B cell (primary cell): ENCODE measurements at regions not wholly inside any gene's neighbourhood (a gene's known extent, or its start where the extent isn't known, plus 50 kb on each side); places are given as distances from the start of the nearest gene placed in this dataset.

Source experiments
- ATAC-seq: fragments of 200-7000 bp; cut with Tn5 transposase; one replicate; pipeline ENCODE4 v1.10.0; 2021; ENCODE audit warnings: low read depth, mild to moderate bottlenecking, moderate number of reproducible peaks, moderate library complexity
- CTCF ChIA-PET: fragments of 350-600 bp; sonication (Branson Sonifier 250); formaldehyde crosslinking; loops from one replicate; lab custom pipeline; 2021; ENCODE audit warnings: antibody characterized with exemption, inconsistent platforms; lab: Charles Lee
- POLR2A ChIA-PET: fragments of 350-600 bp; sonication (Branson Sonifier 250); formaldehyde crosslinking; loops from one replicate; lab custom pipeline; 2021; ENCODE audit warnings: antibody characterized with exemption; lab: Charles Lee
- DNase-seq: peaks from one replicate; pipeline ENCODE4 v3.0.0; 2013
- H2AFZ ChIP-seq: 2 replicates; pipeline ENCODE4 v1.6.1; 2012; ENCODE audit warnings: mild to moderate bottlenecking, low read depth, low read length; ENCODE audit not compliant: insufficient read depth, poor library complexity, severe bottlenecking
- H3K27ac ChIP-seq, 2 donors: 1 replicate in 1 of 2; 2 replicates in 1 of 2; pipeline ENCODE4 v1.5.1; 2012 to 2013; ENCODE audit warnings: low read length in 2 of 2, mild to moderate bottlenecking in 2 of 2, moderate library complexity in 1 of 2
- H3K27me3 ChIP-seq, 4 experiments: fragments of 200-600 bp in 1 of 4; sonication (generic) in 1 of 4; replicated peaks in 1 of 4; 1 replicate in 2 of 4; 2 replicates in 2 of 4; pipeline versions ENCODE4 v1.6.1 to v1.7.0; 2013 to 2016; ENCODE audit warnings: low read length in 3 of 4, mild to moderate bottlenecking in 2 of 4, mixed read lengths in 1 of 4, moderate library complexity in 1 of 4; ENCODE audit not compliant: insufficient read depth in 4 of 4, control insufficient read depth in 3 of 4; ENCODE audit errors: control extremely low read depth in 1 of 4
- H3K36me3 ChIP-seq, 2 experiments: replicated peaks in 1 of 2; 1 replicate in 1 of 2; 2 replicates in 1 of 2; pipeline versions ENCODE4 v1.6.1 to v1.7.1; 2013; ENCODE audit warnings: low read length in 1 of 2; ENCODE audit not compliant: insufficient read depth in 2 of 2, control insufficient read depth in 1 of 2; ENCODE audit errors: control extremely low read depth in 1 of 2, extremely low read depth in 1 of 2
- H3K4me1 ChIP-seq, 2 donors: fragments of 200-600 bp in 1 of 2; sonication (generic) in 1 of 2; 1 replicate in 1 of 2; 2 replicates in 1 of 2; pipeline versions ENCODE4 v1.5.1 to v1.6.1; 2013 to 2017; ENCODE audit warnings: low read length in 2 of 2; ENCODE audit not compliant: control insufficient read depth in 2 of 2, insufficient read depth in 2 of 2
- H3K4me2 ChIP-seq: replicated peaks from 2 replicates; pipeline ENCODE3; 2012; ENCODE audit warnings: mild to moderate bottlenecking, low read depth, low read length; ENCODE audit not compliant: poor library complexity, severe bottlenecking
- H3K4me3 ChIP-seq, 5 experiments: fragments of 200-600 bp in 1 of 5; sonication (generic) in 1 of 5; 1 replicate in 3 of 5; 2 replicates in 2 of 5; pipeline versions ENCODE4 v1.5.1 to v1.7.0; 2011 to 2016; ENCODE audit warnings: low read length in 4 of 5, mild to moderate bottlenecking in 4 of 5, low read depth in 2 of 5, control low read depth in 1 of 5, moderate library complexity in 1 of 5; ENCODE audit not compliant: insufficient read depth in 1 of 5; ENCODE audit errors: control extremely low read depth in 1 of 5, extremely low read depth in 1 of 5
- H3K79me2 ChIP-seq: fragments of 200-600 bp; sonication (generic); one replicate; pipeline ENCODE4 v1.6.0; 2016; ENCODE audit warnings: low read length; ENCODE audit not compliant: control insufficient read depth, insufficient read depth
- H3K9ac ChIP-seq: fragments of 200-600 bp; sonication (generic); 2 replicates; pipeline ENCODE4 v1.6.1; 2017; ENCODE audit warnings: mild to moderate bottlenecking, low read length, moderate library complexity
- H3K9me3 ChIP-seq, 3 donors: one replicate each; pipeline versions ENCODE4 v1.6.1 to v1.7.1; 2013; ENCODE audit warnings: low read length in 2 of 3; ENCODE audit not compliant: control insufficient read depth in 2 of 3, insufficient read depth in 1 of 3; ENCODE audit errors: control extremely low read depth in 1 of 3
- H4K20me1 ChIP-seq: 2 replicates; pipeline ENCODE4 v1.6.0; 2012; ENCODE audit warnings: mild to moderate bottlenecking, low read length; ENCODE audit not compliant: insufficient read depth, control insufficient read depth, poor library complexity, severe bottlenecking
- H3K27ac Mint-ChIP-seq: one replicate; pipeline ENCODE4 v1.8.0; 2021; ENCODE audit warnings: mixed read lengths
- H3K27me3 Mint-ChIP-seq: one replicate; pipeline ENCODE4 v1.8.0; 2021; ENCODE audit warnings: mixed read lengths
- H3K4me1 Mint-ChIP-seq: one replicate; pipeline ENCODE4 v1.8.0; 2021; ENCODE audit warnings: mixed read lengths
- H3K4me3 Mint-ChIP-seq: one replicate; pipeline ENCODE4 v1.8.0; 2021; ENCODE audit warnings: mixed read lengths
- H3K9me3 Mint-ChIP-seq: one replicate; pipeline ENCODE4 v1.8.0; 2022; ENCODE audit warnings: mixed read lengths; ENCODE audit not compliant: insufficient read depth
- EZH2 ChIP-seq: IDR thresholded peaks from 2 replicates; pipeline ENCODE4 v1.6.1; 2012; ENCODE audit warnings: borderline replicate concordance, low read depth, mild to moderate bottlenecking, moderate library complexity, low read length; ENCODE audit not compliant: insufficient read depth, poor library complexity, severe bottlenecking
- WGBS: methylation state at CpG from one replicate; pipeline ENCODE4 v1.1.5; 2013; ENCODE audit warnings: missing lambda C conversion rate; ENCODE audit not compliant: insufficient coverage; 5-methylcytosine and 5-hydroxymethylcytosine counted together
- intact Hi-C: fragments of 100-400 bp; cut with micrococcal nuclease; formaldehyde crosslinking; loops from one replicate; pipeline ENCODE4 v1.10.0; 2022
- TF ChIP-seq, protein P1 (sequence below): fragments of 200-600 bp; IDR thresholded peaks from one replicate; pipeline ENCODE4 v1.8.0; 2022; ENCODE audit warnings: antibody characterized with exemption, mild to moderate bottlenecking

DNA sequence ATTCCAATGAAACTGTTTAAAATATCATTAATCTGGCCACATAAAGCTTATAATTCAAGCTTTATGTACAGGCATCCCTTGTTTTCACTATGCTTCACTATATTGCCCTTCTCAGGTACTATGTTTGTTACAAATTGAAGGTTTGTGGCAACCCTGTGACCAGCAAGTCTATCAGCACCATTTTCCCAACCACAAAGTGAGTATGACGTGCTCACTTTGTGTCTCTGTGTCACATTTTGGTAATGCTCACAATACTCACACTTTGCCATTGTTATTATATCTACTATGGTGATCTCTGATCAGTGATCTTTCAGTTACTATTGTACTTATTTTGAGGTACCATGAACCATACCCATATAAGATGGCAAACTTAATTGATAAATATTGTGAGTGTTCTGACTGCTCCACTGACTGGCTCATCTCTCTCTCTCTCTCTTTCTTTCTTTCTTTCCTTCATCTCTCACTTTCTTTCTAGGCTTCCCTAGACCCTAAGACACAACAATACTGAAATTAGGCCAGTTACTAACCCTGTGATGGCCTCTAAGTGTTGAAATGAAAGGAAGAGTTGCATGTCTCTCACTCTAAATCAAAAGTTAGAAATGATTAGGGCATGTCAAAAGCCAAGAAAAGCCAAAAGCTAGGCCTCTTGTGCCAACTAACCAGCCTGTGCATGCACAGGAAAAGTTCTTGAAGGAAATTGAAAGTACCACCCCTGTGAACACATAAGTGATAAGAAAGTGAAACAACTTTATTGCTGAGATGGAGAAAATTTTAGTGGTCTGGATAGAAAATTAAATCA, 227.9 kb downstream of the BCAS1 start:
- intact Hi-C loops, result loop anchor here (2.0 kb wide), 1 partner anchor 16 kb away; no protein-coding TSS in a partner anchor
- H2AFZ ChIP-seq, result peak overlapping the region; percentile 60
- H3K27ac Mint-ChIP-seq, result peak overlapping the region; percentile 90
- H3K4me2 ChIP-seq, result peak overlapping the region; percentile 44
- ChIA-PET CTCF (interaction anchor here (0.8 to 1.9 kb wide), 9 partner anchors 12 to 107 kb away, joined by 3 to 6 read pairs (median 4); no protein-coding TSS in a partner anchor), POLR2A (interaction anchor here (0.7 to 1.2 kb wide), 3 partner anchors 30 to 92 kb away, joined by 4 to 7 read pairs (median 7); no protein-coding TSS in a partner anchor)
- no peaks in the 10 kb centered on the region for H3K9me3 ChIP-seq
- H3K4me3 ChIP-seq, result no peak overlapping the region
- TF ChIP-seq EZH2, result no peak
- TF ChIP-seq, protein P1, sequence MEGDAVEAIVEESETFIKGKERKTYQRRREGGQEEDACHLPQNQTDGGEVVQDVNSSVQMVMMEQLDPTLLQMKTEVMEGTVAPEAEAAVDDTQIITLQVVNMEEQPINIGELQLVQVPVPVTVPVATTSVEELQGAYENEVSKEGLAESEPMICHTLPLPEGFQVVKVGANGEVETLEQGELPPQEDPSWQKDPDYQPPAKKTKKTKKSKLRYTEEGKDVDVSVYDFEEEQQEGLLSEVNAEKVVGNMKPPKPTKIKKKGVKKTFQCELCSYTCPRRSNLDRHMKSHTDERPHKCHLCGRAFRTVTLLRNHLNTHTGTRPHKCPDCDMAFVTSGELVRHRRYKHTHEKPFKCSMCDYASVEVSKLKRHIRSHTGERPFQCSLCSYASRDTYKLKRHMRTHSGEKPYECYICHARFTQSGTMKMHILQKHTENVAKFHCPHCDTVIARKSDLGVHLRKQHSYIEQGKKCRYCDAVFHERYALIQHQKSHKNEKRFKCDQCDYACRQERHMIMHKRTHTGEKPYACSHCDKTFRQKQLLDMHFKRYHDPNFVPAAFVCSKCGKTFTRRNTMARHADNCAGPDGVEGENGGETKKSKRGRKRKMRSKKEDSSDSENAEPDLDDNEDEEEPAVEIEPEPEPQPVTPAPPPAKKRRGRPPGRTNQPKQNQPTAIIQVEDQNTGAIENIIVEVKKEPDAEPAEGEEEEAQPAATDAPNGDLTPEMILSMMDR, result no peak
- H3K27me3 Mint-ChIP-seq, result no peaks in the 10 kb centered on the region
- H3K79me2 ChIP-seq, result no peaks in the 10 kb centered on the region
- H3K4me3 Mint-ChIP-seq, result peak overlapping the region; percentile 10
- no peaks in the 10 kb centered on the region for H3K36me3 ChIP-seq
- peak overlapping the region; percentile 62 to 79 for H3K27ac ChIP-seq
- peak; percentile 52 for DNase-seq
- no peak for ATAC-seq
- H3K27me3 ChIP-seq, result no peaks in the 10 kb centered on the region
- peaks cover 60 to 66% of the 10 kb centered on the region in 2 donors for H3K4me1 ChIP-seq
- peaks cover 76% of the 10 kb centered on the region for H3K4me1 Mint-ChIP-seq
- H3K9ac ChIP-seq, result no peak overlapping the region
- no CpG with 5 or more reads among the region's 1 CpG for WGBS
- H3K9me3 Mint-ChIP-seq, result peaks cover 3% of the 10 kb centered on the region
- H4K20me1 ChIP-seq, result no peaks in the 10 kb centered on the region

DNA sequence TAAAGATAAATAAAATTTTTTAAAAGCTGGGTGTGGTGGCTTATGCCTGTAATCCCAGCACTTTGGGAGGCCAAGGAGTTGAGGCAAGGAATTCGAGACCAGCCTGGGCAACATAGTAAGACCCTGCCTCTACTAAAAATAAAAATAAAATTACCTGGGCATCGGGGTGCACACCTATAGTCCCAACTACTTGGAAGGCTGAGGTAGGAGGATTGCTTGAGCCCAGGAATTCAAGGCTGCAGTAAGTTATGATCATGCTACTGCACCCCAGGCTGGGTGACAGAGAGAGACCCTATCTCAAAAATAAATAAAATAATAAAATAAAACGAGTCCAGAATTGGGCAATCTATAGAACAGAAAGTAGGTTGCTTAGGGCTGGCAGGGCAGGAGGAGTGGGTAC, 228.7 kb downstream of the BCAS1 start:
- Histone ChIP-seq H3K27me3 (no peaks in the 10 kb centered on the region), H3K4me2 (no peak overlapping the region), H3K9me3 (no peaks in the 10 kb centered on the region), H3K27ac (peak overlapping the region; percentile 42 to 79), H3K79me2 (no peaks in the 10 kb centered on the region), H4K20me1 (no peaks in the 10 kb centered on the region), H2AFZ (no peak overlapping the region), H3K9ac (no peak overlapping the region), H3K4me3 (no peak overlapping the region), H3K36me3 (no peaks in the 10 kb centered on the region), H3K4me1 (peaks cover 52 to 64% of the 10 kb centered on the region in 2 donors)
- TF ChIP-seq, protein P1, result no peak
- no peak for TF ChIP-seq EZH2
- CTCF ChIA-PET, result interaction anchor here (1.6 kb wide), 1 partner anchor 106 kb away, joined by 3 read pairs; no protein-coding TSS in a partner anchor
- Mint-ChIP-seq H3K27ac (peak overlapping the region; percentile 90), H3K27me3 (no peaks in the 10 kb centered on the region), H3K9me3 (peaks cover 3% of the 10 kb centered on the region), H3K4me3 (no peak overlapping the region), H3K4me1 (peaks cover 72% of the 10 kb centered on the region)
- no CpG with 5 or more reads among the region's 3 CpGs for WGBS
- POLR2A ChIA-PET, result no interaction called here
- DNase-seq (no peak), ATAC-seq (no peak)
- intact Hi-C loops, result loop anchor here (2.0 kb wide), 1 partner anchor 15 kb away; no protein-coding TSS in a partner anchor
